Hematopoietic multipotent progenitor cell treated with erythropoietin and hydrocortisone succinate and interleukin-3 and kit ligand, for 17 days (in vitro differentiated cells): ENCODE measurements at regions not wholly inside any gene's neighbourhood (a gene's known extent, or its start where the extent isn't known, plus 50 kb on each side); places are given as distances from the start of the nearest gene placed in this dataset.

Experiments
- DNase-seq: peaks from one replicate; pipeline ENCODE4 v3.0.0-alpha.2; 2015; ENCODE audit warnings: low spot score

DNA sequence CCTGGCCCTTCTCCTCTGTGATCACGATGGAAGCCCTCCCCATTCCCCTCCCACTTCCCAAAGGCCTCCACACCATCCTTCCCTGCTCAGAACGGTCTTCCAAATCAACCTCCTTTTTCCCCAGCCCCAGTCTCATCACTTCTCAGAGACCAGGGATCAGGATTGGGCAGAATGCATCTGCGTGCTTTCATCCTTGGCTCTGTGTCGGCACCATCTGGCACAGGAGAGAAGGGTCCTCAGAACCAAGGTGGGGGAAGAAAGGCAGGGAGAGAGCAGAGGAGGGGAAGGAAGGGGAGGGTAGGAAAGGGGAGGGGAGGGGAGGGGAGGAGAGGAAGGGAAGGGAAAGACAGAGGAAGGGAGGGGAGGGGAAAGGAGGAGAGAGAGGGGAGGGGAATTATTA is 52.4 kb upstream of the FICD start:
- DNase-seq: no peak

DNA sequence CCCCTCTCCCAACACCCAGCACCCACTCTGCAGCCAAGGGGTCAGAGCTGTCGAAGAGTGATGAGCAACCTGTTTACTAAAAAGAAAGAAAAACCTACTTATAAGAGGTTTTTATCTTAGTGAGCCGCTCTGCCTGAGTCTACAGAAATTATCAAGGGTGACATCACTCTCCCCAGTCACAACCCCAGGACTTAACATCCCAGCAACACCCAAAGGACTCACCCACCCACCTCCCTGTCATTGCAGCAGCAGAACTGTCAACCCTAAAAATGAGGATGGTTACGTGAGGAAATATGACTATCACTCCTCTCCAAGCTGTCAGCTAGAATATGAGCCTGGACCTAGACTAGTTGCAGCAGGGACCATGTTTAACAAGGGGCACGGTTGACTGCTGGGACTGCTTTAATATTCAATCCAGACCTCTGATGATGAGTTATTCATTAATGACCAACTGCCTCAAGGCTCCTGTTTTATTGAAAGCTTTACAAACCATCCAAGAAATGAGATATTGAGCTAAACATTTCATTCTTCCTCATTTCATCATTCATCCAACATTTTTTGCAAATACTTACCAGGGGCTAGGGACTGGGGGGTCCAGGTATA is 53.9 kb upstream of the FICD start:
- DNase-seq: no peak

DNA sequence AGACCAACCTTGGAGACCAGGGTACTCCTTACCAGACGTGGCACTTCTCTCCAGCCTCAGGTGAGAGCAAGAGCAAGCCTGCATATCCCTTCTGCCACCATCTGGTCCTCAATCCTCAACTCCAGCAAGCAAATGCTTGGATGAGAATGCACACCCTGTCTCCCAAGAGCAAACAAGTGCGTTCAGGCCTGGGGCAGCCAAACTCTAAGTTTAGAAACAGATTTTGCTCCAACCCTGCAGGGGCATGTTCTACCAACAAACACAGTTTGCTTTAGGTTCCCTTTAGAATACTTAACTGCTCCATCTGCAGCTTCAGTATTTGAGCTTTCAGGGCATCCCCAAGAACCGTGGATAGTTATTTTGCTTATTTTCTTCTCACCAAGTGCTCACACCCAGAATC is 55.9 kb upstream of the FICD start:
- DNase-seq: no peak

DNA sequence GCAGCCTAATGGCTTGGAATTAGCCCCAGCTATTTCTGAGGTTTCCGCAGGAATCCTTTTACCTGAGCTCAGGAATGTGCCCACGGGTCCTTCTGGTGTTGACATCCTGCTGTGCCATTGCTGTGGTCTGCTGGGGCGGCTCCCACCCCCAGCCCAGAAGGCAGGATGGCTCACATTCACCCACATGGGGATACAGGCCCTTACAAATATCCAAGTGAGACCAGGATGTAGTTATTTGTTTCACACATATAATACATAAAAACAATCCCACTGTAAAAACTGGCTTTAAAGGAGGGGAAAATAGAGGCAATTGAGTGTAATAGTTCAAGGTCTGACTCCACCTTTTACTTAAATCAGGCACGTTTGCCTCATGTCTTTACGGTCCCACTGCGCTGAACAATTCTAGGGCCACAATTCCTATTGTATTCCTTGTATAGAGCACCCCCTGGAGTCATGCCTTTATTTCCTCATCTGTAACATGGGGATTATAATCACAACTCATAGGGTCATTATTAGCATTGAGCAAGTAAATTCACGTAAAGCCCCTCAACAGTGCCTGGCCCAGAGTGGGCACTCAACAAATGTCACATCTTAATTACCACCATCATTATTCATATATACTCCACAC is 57.2 kb upstream of the FICD start:
- DNase-seq: no peak

DNA sequence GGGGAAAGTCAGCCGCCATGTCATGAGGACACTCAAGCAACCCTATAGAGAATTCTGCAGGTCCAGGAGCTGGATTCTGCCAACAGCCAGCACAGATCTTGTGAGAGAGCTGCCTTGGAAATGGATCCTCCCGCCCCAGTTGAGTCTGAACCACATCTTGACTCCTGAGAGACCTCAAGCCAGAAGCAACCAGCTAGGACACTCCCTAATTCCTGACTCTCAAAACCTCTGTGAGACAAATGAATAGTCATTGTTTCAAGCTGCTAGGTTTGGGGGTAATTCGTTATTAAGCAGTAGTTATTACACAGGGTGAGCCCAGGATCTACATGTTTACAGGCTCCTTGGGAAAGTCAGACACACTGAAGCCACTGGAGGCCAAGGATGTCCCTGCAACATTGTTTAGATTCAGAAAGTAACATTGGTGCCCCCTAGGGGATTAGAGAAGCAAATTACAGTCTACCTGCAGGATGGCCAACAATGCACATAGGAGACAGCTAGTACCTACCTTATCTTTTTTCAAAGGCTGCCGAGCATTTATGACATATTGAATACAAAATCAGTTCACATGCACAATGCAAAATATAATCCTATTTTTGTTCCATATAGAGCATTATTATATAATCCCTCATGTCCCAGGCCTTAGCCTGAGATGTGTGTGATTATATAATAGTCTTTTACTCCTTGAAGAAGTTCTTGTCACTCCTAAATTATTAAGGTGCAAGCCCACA is 57.9 kb upstream of the FICD start:
- peak; percentile 49 for DNase-seq

DNA sequence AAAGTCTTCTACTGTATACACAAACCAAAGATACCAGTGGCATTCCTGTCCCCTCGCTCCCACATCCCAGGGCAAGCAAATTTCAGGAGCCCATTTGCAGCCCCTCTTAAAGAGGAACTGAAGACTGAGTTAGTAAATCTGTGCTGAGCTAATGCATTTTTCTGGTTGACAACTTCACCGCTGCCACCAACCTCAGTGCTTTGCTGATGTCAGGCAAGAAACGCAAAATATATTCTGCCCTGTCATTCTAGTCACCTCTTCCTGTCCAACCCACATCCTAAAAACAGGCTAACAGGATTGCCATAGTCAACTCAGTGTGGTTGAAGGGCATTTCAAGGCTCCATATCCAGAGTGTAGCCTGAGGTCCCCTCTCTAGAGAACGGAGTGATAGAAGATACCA is 59.4 kb upstream of the FICD start:
- DNase-seq: no peak

DNA sequence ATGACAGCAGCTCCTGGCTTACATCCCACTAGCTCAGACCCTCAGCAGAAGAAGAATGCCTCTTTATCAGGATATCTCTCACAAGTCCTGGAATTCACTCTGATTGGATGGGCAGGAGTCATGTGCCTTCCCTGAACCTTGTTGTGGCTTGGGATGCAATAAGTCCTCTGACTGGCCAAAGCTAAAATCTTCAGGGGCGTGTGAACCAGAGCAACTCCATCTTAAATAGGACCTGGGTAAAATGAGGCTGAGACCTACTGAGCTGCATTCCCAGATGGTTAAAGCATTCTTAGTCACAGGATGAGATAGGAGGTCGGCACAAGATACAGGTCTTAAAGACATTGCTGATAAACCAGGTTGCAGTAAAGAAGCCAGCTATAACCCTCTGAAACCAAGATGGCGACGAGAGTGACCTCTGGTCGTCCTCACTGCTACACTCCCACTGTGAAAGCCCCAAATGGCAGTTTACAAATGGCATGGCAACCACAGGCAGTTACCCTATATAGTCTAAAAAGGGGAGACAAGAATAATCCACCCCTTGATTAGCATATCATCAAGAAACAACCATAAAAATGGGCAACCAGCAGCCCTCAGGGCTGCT is 60.4 kb upstream of the FICD start:
- no peak for DNase-seq

DNA sequence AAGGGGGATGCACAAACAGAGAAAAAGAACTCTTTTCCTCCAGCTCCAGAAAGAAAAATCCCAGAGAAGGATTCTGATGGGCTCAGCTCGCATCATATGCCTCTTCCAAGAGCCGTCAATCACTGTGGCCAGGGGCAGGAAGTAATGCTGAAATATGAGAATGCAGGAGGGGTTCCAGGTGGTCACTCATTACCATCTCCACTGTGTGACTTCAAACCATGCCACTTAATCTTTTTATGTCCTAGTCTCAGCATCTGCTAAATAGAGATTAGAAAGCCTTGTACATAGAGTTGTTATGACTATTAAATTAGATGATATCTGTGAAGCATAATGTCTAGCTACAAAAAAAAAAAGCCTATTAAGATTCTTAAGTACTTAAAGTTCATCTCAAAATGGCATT is 65.6 kb upstream of the FICD start:
- DNase-seq: no peak

DNA sequence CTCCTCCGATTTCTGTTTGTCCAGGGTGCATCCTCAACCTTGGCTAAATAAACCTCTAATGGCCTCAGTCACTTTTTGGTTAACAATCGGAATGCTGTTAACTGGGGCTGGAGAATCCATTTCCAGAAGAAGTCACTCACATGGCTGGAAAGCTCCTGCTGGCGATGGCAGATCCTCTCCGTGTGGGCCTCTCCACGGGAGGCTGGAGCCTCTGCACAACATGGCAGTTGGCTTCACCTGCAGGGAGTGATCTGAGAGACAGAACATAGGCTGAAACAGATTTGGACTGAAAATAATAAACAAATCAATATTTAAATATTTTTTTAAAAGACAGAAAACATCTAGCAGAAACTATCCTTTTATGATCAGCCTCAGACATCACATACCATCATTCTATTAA is 66.8 kb upstream of the FICD start:
- no peak for DNase-seq

DNA sequence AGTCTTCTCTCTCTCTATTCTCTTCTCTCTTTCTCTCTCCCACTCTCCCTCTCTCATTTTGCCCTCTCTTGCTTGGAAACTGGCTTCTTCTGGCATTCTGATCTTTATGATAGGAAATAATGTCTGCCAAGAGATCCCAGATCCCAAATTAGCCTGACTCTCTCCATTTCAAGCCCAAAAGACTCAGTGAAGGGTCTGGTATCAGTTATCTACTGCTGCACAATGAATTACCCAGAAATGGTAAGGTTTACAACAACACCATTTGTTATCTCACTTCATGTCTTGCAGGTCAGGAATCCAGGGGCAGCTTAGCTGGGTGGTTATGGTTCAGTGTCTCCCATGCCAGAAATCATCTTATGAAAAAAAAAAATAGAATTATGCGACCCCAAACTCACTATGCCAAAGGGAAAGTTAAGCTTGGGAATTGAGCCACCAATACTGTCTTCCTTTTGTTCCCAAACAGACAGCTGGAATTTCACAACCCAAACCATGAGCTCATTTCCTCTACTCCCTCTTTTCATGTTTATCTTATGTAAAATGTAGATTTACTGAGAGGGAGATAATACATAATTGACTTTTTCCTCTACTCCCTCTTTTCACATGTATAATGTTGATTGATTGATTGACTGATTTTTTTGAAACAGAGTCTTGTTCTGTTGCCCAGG is 67.8 kb upstream of the FICD start:
- no peak for DNase-seq

DNA sequence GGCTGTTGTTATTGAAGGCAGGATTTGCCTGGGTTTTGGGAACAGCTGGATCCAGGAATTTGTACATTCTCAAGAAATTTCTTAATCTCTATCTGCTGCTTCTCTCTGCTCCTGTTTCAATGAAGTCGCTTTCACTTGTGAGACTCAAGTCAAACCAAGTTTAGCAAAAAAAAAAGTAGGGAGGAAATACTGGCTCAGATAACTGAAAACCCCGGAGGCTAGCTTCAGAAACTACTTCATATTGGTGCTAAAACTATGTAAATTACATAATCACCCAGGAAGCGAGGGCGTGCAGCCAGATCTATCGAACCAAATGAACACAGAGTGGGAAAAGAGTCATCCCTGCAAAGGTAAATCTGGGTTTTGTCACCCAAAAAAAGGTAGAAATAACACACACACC is 68.3 kb upstream of the FICD start:
- DNase-seq: no peak

DNA sequence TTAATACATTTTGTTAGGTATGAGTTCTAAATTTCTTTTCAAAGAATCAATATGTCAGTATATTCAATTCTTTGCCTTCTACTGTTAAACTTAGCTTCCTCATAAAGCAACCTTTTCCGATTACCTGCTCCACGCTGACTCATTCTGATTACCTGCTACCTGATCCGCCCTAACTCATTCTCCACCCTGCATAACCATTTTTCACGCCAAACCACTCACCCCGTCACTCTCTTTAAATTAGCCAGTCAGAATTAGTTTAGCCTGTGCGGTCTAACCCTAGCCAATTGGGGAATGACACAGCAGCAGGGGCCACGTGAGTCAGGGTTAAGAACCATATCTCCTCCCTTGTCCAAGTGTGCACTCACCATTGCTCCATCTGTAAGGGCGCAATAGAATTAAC is 72.2 kb upstream of the FICD start:
- DNase-seq: no peak

DNA sequence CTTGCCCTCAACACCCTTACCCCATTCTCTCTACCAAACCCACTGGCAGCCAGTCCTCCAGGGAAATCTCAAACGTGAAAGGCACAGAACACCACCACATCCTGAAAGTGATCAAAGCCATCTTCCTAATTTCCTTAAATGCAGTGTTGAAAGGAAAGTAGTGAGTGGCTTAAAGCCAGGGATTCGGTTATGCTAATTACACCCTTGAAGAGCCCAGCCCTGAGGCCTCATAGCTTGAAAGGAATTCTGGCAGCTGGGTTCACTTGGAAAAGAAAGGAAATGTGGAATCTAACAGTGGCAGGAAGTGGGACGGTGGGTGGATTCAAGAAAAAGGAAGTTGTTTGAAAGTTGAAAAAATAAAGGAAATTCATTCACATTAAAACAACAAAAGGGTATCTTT is 73.0 kb upstream of the FICD start:
- DNase-seq: no peak

DNA sequence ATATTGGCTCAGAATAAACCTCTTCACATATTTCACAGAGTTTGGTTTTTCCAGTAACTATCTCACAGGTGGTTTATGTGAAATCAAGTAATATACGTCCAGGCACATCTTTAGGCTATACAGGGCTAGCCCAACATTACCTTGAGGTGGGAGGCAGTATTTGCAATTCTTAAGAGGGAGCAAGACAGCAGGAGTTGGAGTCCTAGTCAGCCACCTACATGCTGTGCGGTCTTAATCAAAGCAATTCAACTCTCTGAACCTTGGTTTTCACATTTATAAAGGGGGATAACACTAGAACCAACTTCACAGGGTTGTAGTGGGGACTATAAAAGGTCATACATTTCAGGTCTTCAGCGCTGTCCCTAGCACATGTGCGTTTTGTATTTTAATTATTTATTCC is 73.5 kb upstream of the FICD start:
- no peak for DNase-seq

DNA sequence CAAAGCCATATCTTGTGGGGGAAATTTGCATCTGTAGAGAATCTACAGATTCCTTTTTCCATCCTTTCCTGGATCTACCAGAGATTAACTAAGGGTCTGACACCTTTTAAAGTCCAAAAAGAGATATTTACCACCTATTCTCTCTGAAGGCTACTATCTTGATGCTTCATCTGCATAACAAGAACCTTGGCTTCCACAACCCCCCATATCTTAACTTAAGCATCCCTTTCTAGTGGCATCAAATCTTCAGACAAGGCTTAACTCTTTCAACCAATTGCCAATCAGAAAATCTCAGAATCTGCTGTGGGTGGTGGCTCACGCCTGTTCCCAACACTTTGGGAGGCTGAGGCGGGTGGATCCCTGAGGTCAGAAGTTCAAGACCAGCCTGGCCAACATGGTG is 74.3 kb upstream of the FICD start:
- DNase-seq: no peak

DNA sequence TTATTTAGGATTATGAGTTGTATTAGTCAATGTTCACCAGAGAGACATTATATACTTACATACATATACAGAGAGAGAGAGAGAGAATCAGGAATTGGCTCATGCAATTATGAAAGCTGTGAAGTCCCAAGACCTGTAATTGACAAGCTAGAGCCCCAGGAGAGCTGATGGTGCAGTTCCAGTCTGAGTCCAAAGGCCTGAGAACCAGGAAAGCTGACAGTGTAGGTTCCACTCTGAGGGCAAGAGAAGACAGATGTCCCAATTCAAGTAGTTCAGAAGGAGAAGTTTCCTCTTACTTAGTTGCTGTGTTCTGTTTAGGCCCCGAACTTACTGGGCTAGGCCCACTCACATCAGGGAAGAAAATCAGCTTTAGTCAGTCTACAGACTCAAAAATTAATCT is 76.4 kb upstream of the FICD start:
- DNase-seq: no peak

DNA sequence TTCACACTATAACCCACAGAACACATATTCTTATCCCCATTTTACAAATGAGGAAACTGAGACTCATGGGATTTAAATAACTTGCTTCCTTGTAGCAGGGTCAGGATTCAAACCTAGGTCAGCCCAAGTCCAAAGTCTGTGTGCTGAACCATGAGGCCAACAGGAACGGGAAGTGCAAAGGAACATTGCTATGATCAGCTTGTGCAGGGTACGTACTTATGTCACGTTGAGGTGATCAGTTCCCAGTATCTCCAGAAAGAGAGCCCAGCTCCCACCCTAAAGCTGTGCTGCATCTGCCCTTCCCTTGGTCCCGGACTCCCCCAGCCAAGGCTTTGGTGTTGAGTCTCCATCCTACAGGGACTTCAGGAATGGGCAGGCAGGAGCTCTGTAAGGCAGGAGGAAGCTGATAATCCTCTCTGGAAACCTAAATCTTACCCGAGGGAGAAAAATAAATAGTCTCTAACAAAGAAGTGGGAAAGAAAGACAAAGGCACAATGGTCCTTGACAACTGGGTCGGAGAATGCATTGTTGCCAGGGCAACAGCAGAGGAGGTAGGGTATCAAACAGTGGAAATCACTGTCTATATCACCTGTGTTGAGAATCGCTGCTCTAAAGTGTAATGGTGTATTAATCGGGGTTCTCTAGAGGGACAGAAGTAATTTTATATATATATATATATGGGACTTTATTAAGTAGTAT is 82.5 kb upstream of the FICD start:
- no peak for DNase-seq

DNA sequence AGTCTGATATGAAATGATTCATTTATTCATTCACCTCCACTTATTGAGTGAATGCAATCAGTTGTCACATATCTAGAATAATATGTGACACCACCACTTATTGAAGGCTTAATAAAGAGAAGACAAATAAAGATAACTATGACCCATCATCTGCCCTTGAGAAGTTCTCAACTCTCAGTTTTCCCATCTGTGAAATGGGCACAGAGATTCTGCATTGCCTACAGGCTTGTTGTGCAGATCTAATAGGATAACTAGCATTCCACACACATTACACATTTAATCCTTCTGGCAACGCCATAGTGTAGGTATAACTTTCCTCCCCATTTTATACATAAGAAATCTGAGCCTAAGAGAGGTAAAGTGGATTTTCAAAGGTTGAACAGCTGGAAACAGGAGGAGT is 84.2 kb upstream of the FICD start:
- no peak for DNase-seq

DNA sequence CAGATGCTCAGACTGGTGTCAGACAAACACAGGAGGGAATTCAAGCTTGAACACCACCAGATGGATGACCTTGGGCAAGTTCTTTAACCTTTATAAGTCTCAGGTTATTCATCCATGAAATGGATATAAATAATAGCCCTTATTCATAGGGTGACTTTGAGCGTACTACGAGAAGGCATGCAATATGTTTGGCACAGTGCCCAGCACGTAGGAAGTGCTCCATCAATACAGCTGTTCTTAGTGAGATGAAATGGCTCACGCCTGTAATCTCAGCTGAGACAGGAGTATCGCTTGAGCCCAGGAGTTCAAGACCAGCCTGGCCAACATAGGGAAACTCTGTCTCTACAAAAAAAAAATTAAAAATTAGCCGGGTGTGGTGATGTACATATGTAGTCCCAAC is 84.8 kb upstream of the FICD start:
- no peak for DNase-seq

DNA sequence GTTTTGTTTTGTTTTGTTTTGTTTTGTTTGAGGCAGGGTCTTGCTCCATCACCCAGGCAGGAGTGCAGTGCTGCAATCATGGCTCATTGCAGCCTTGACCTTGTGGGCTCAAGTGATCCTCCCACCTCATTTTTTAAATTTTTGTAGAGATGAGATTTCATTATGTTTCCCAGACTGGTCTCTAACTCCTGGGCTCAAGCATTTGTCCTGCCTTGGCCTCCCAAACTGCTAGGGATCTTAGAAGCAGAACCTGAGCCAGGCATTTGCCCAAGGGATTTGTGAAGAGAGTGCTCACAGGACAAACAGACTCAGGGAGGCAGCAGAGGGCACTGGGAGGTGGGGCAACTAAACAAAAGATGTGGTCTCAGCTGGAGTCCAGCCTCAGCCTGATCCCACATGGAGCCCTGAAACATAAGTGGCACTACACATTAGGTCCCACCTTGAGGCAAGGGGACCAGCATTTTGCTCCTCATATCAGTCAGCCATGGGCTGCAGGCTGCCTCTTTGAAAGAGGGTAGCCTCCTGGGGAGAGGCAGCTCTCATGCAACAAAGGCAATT is 86.2 kb upstream of the CMKLR1 start:
- no peak for DNase-seq

DNA sequence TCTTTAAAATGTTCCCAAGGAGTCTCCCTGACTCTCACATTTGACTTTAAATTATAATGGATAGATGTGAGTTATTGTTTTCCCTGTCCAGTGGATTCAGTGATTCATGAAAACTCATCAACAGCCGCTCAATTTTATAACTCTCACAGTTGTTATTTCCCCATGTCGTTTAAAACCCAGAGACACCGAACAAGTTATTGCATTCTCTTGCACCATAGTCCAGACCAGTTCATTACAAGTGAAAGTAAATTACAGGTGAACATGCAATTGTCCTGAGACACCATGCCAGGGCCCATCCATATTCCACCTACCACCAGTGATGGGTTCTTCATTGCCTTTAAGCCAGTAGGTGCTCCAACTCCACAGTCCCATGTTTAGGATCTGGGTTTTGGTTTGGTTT is 85.7 kb upstream of the CMKLR1 start:
- no peak for DNase-seq

DNA sequence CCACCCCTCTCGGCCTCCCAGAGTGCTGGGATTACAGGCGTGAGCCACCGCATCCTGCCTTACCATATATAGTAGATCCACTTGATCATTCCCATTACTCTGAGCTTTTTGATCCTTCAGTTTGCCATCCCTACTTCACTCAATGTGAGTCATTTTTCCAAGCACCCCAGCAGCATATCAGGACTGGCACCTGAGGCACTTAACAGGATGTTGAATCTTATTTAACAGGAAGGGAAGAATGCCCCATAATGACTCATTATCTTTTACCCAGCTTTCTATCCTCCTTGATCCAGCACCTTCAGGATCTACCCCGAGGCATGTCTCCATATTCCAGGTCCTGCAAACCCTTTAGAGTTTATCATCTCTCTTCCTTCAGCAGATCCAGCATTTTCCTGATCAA is 84.9 kb upstream of the CMKLR1 start:
- DNase-seq: no peak
